CD4-positive, alpha-beta T cell treated with Interleukin-15 for 1 hour (primary cell): ENCODE measurements at regions not wholly inside any gene's neighbourhood (a gene's known extent, or its start where the extent isn't known, plus 50 kb on each side); places are given as distances from the start of the nearest gene placed in this dataset.
"Not testable (repeated sequence)": the region's sequence is repeated elsewhere in the genome, so short reads cannot be mapped to it uniquely, and the experiment has no call there.

Experiments used
- DNase-seq: peaks from one replicate; pipeline ENCODE4 v3.0.0-alpha.2; 2020

DNA sequence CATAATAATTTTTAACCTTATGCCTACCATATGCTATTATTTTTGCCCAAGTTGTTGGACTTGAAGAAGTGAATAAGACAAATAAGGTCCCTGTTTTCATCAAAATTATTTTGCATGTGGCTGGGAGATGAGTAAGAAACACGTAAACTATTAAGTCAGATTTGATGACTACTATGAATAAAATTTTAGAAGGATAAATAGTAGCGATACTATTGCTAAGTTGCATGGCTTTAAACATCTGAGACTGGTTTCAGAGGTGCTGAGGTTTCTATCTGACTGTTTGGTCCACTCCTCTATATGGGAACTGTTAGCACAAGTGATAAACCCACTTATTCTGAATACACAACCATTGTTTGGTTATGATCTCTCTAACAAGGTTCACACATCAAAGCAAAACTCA, 674.3 kb upstream of the MDGA2 start:
- no peak for DNase-seq

DNA sequence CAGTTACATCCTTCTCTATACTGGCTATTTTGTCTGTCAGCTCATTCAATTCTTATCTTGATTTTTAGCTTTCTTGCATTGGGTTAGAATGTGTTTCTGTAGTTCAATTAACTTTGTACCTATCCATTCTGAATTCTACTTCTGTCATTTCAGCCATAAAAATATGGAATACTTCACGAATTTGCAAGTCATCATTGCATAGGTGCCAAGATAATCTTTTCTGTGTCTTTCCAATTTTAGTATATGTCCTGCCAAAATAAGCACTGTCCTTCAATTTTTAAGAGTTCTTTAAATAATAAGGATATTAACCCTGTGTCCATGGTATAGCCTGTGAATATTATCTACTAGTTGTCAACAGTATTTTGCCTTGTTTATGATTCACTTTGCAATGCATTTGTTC, 665.7 kb upstream of the MDGA2 start:
- no peak for DNase-seq

DNA sequence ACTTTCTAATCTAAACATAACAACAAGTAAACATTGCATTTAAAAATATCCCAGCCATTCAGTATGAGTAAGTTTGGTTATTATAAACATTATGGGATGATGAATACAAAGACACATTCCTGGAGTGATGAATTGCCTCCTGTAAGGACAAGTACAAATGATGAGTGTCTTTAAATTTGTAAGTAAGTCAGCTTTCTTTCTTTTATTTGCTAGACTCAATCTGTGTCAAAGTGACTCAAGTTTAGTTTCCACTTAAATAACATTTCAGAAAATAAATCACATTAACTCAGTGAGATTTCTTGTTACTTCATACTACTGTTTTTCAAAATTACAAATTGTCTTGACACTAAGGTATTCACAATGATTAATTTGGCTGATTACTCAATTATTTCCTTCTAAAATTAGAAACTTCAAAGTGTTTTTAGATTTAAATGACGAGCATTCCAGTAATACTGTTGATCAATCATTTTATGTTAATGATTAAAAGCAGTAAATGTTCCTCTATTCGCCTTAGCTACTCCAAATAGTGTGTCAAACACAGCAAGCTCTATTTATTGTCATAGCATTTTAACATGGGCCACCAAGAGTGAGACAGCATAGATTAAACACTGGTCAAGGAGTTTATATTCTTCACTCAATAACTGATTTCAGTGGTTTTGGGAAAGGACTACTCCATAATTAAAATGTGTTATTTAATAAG, 658.0 kb upstream of the MDGA2 start:
- no peak for DNase-seq

DNA sequence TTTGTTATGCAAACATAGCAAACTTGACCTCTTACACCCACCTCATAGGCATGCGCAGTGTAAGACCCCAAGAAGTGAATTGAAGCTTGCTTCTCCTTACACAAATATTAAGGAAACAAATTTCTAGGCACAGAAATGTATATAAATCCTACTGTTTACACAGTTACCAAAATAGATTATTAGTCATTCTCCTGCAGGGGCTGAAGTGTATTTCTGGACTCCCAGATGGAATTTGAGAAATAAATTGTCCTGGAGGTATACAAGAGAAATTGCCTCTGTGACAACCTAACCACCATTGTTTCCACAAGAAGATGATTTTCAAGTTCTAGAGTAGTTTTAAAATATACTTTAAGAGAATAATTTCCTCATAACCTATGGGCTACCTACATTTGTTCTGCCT, 656.0 kb upstream of the MDGA2 start:
- DNase-seq: no peak

DNA sequence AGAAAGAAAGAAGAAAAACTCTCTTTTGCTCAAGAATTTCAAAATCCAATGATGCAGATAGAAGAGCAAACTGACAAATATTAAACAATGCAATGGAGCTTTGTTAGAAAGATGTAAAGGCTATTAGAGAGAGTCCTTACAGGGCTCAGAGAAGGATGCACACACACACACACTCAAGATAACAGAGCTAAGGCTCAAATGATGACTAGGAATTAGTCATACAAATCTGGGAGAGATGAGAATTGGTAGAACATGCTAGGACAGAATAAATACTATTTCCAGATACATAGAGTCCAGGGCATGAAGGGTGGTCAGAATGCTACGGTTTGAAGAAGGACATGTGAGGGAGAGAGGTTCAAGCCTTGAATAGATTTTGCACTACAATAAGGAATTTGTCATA, 650.1 kb upstream of the MDGA2 start:
- DNase-seq: no peak

DNA sequence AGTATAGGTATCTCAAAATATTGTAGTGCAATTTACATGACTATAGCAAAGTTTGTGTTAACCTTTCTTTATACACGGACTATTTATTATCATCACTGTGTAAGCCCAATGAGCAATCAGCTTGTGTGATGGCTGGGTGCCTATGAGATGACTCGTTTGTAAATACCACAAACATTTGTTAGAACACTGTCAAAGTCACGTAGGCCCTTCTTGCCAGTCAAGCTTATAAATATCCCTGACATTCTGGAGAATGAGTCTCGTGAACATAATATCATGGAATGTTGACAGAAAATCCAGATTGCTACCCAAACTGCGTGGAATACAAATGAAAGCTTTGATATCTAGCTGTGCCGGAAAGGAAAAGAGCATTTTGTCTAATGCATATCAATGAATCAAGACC, 648.3 kb upstream of the MDGA2 start:
- no peak for DNase-seq

DNA sequence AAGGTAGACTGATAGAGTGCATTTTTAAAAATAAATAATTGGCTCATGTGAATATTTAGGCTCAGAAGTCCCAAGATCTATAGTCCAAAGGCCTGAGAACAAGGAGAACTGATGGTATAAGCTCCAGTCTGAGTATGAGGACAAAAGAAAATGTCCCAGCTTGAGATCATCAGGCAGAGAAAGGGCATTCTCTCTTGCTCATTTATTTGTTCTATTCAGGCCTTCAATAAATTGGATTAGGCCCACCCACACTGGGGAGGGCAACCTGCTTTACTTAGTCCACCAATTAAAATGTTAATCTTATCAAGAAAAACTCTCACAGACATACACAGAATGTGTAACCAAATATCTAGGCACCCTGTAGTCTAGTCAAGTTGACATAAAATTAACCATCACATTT, 644.4 kb upstream of the MDGA2 start:
- no peak for DNase-seq

DNA sequence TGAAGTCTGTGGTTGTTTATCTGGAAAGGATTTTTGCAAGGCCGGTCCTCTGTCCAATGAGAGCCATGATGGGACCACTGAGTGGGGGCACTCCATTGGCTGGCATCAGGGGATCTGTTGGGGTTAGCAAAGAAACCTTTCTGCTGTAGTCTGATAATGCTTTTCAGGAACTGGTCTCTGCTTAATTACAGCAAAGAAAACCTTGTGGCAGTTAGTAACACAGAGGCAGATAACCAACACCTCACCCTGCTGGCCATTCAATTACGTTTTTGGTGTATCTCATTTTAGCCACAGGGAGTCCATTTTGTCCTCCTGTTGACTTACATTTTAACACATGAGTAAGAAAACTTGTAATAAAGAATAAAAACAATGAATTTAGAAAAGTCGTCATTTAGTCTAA, 629.3 kb upstream of the MDGA2 start:
- no peak for DNase-seq

DNA sequence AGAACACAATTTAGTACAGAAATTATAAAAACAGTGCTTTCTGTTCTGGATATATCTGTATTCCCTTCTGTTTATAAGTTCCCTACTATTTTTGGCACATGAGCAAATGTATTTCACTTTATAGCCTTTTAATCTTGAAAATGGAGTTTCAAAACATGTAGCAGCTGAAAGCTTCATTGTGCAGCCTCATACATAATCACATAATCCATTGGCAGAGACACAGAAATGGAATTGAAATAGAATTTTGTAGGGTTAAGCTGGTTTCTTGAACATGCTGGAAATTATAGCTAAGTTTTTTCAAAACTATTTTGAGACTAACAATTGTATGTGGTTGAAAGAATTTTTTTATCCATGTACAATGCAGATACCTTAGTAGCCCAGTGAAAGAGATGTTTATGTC, 614.3 kb upstream of the MDGA2 start:
- DNase-seq: no peak

DNA sequence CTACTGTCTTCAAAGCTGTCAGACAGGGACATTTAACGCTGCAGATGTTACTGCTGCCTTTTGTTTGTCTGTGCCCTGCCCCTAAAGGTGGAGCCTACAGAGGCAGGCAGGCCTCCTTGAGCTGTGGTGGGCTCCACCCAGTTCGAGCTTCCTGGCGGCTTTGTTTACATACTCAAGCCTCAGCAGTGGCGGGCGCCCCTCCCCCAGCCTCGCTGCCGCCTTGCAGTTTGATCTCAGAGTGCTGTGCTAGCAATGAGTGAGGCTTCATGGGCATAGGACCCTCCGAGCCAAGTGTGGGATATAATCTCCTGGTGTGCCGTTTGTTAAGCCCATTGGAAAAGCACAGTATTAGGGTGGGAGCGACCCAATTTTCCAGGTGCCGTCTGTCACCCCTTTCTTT, 609.8 kb upstream of the MDGA2 start:
- not testable (repeated sequence) for DNase-seq

DNA sequence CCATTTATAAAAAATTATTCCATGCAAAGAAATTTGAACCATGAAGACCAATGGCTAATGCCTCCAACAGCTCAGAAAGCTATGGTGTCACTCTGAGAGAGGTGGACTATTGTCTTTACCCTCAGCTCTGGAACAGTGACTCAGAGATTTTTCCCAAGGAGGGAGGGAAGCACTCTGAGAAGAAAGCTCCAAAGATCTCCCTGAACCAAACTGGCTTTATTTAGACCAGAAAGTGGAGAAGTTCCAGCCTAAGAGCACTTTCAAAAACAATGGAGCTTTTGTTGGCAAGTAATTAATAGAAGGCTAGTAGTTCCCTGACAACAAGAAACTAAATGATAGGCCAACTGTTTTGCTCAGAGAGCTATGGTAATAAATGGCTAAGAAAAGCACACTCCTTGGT, 599.9 kb upstream of the MDGA2 start:
- DNase-seq: no peak

DNA sequence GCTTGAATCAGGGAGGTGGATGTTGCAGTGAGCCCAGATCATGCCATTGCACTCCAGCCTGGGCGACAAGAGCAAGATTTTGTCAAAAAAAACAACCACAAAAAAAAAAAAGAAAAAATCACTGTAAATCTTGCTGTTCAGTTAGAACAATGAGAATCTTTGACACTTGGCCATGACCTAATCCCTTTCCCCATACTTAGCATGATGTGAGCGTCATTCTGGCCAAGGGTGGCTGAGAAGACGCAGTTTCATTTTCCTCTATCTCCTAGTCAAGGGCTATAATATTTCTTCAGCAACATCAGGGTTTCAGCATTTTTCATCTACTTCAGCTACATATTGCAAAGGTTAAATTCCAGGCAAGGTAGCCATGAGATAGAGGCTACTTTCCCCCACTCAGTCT, 599.4 kb upstream of the MDGA2 start:
- no peak for DNase-seq

DNA sequence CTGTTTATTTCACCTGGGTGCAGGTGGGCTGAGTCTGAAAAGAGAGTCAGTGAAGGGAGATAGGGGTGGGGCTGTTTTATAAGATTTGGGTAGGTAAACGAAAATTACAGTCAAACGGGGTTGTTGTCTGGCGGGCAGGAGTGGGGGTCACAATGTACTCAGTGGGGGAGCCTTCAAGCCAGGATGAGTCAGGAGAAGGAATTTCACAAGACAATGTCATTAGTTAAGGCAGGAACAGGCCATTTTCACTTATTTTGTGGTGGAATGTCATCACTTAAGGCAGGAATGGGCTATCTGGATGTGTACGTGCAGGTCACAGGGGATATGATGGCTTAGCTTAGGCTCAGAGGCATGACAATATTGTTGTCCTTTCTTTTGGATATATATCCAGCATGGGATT, 592.5 kb upstream of the MDGA2 start:
- not testable (repeated sequence) for DNase-seq

DNA sequence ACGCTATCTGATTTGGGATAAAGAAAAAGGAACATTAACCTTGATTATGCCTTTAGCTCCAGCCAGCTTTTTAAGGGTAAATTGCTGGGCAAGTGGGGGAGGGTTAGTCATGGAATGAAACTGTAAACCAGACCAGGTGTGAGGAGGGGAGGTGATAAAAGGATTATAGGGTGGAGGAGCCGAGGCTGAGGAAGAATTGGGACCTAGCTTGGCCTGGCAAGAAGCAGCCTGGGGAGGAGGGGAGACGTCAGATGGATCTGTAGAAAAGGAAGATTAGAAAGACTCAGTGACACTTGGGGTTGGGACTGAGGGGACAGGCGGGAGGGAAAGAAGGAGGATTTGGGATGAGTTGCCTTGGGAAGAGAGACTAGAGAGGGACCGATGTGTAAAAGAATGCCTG, 590.8 kb upstream of the MDGA2 start:
- DNase-seq: not testable (repeated sequence)

DNA sequence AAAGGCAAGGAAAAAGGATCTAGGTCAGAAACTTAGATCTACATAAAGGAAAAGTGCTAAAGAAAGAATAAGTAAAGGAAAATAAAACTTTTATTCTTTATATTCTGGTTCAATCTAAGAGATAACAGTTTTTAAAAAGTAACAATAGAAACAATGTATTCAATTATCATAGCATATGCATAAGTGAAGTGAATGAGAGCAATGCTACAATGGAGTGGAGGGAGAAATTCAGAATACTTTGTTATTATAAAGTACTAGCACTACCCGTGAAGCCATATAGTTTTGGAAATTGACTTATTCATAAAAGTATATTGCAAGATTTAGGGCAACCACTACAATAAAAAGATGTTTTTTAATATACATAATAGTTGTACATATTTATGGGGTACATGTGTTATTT, 586.0 kb upstream of the MDGA2 start:
- no peak for DNase-seq

DNA sequence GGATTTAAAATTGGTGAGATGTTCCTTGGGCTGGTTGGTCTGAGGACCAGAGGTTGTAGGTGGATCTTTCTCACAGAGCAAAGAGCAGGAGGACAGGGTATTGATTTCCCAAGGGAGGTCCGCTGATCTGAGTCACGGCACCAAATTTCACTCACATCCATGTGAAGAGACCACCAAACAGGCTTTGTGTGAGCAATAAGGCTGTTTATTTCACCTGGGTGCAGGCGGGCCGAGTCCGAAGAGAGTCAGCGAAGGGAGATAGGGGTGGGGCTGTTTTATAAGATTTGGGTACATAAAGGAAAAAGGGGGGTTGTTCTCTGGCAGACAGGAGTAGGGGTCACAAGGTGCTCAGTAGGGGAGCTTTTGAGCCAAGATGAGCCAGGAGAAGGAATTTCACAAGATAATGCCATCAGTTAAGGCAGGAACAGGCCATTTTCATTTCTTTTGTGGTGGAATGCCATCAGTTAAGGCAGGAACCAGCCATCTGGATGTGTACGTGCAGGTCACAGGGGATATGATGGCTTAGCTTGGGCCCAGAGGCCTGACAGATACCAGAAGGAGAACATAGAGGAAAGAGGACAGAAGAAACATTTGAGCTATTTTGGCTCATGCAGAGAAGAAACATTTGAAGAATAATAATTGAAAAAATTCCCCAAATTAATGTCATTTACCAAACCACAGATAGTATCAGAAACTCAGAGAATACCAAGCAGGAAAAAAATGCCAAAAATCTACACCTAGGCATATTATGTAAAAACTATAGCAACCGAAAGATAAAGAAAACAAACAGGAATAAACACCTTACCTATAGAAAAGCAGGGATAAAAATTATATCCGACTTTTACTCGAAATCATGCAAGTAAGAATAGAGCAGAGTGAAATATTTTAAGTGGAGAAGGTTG, 585.2 kb upstream of the MDGA2 start:
- DNase-seq: not testable (repeated sequence)

DNA sequence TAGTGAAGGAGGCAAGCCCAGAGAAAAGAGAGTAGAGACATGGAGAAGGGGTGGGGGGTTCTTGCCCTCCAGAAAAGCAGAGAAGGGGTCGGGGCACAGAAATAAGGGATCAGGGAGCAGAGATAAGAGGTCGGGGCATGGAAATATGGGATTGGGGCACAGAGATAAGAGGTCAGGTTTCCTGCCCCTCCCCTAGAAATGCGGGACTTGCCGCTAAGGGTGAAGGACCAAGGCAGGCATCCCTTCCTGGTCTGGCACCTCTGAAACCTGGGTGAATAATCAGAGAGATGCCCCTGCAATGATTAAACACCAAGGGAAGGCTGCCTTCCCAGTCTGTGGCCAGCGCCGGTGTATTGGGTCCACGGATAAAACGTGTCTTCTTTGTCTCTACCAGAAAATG, 584.5 kb upstream of the MDGA2 start:
- DNase-seq: not testable (repeated sequence)

DNA sequence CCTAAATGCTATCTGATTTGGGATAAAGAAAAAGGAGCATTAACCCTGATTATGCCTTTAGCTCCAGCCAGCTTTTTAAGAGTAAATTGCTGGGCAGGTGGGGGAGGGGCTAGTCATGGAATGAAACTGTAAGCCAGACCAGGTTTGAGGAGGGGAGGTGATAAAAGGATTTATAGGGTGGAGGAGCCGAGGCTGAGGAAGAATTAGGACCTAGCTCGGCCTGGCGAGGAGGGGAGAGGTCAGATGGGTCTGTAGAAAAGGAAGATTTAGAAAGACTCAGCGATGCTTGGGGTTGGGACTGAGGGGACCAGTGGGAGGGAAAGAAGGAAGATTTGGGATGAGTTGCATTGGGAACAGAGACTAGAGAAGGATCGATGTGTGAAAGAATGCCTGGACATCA, 583.8 kb upstream of the MDGA2 start:
- not testable (repeated sequence) for DNase-seq

DNA sequence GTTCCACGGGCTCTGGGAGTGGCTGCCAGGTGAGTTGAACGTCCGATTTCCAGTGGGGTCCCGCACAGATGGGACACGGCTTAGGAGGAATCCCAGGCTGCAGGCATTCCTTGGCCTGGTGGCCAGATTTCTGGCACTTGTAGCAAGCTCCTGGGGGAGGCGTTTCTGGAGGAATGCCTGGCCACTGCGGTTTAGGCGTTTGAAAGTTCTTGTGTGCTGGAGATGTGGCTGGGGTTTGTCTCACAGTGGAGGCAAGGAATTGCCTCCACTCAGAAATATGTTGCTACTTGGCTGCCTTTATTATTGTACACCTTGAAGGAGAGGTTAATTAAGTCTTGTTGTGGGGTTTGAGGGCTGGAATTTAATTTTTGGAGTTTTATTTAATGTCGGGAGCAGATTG, 583.3 kb upstream of the MDGA2 start:
- DNase-seq: not testable (repeated sequence)

DNA sequence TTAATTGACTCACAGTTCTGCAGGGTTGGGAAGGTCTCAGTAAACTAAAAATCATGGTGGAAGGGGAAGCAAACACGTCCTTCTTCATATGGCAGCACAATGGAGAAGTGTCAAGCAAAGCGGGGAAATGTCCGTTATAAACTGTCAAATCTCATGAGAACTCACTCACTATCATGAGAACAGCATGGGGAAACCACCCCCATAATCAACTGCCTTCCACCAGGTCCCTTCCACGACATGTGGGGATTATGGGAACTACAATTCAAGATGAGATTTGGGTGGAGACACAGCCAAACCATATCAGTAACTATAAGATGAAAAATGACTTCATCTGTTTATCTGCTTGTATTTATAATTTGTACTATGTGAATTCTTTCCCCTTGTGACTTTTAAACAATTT, 577.6 kb upstream of the MDGA2 start:
- no peak for DNase-seq

DNA sequence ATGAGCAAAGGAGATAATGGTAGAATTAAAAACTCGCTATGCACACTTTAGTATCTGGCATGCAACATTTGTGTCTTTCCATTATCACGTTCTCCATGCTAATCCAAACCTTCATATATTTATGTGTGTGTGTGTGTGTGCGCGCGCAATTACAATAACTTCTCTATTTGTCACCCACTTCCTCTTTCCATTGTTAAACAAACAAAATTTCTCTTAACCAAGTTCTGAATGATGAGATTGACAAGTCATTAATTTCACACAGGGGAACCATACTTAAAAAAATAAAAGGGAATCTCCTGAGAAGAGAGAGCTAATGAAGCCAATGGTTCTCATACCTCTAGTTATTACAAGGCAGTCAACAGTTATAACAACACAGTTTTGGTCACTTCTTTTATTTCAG, 575.9 kb upstream of the MDGA2 start:
- no peak for DNase-seq

DNA sequence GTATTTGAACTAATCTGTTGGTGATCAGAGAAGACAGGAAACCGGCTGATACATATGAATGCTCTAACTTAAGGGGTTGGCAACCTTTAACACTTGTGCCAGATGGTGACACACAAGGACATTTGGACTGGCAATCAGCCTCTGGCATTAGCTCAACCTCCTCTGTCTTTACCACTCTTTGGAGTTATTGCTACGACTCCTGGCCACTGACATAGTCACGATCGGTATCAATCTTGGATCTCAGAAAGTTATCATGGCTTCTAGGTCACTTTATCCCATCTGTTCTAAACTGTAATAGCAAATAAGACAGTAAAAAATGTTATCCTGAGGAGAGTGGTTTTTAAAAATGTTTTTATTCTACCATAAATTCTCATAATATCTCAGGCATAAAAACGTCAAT, 575.2 kb upstream of the MDGA2 start:
- DNase-seq: no peak

DNA sequence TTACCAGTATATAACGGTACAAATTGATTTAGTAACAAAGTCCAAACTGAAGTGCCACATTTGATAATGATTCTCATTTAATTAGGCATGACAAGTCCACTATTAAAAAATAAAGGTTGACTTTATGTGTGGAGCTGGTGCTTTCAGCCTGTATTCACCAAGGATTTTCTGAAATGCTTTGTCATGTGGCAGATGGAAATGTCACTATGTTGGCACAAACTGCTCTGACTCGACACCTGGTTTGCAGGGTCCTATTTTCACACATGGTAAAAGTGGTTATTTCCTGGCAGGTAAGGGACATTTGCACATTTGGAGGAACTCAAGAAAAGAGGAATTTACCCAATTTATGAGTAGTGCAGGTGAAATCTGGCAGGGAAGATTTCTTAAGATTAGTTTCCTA, 572.6 kb upstream of the MDGA2 start:
- DNase-seq: no peak

DNA sequence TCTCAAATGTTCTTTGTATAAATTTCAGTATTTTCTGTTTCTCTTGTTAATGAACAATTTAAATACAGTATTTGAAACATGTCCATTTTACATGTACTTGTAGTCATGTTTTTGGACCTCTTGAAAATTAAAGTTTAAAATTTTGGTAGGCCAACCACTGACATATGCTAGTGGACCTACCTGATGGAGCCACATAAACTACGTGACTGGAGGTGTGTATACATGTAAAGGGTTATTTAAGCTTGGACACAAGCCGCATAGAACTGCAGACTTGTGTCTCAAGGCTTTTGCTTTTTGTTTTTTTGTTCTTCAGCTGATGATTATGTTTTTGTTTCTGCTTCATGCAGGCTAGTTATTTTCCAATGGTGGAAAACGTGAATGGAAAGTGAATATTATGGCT, 568.5 kb upstream of the MDGA2 start:
- DNase-seq: no peak

DNA sequence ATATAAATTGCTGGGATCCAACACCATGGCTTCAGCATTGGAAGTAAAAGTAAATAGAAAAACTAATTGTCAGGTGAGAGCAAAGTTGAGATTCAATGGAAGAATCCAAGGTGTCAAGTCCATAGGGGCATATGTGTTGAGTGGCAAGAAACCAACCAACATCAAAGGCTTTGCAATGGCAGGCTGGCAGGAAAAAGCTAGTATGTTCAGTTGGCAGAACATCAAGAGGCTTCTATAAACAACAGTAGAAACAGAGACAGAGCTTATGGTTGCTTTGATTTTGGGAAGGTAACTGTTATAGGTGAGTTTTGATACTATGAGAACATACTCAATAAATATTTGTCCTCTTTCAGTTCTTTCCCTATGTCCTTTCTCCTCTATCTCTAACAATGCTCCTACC, 553.7 kb upstream of the MDGA2 start:
- no peak for DNase-seq
